HG03135 (cell line): ENCODE measurements at regions not wholly inside any gene's neighbourhood (a gene's known extent, or its start where the extent isn't known, plus 50 kb on each side); places are given as distances from the start of the nearest gene placed in this dataset.
"Not testable (repeated sequence)": the region's sequence is repeated elsewhere in the genome, so short reads cannot be mapped to it uniquely, and the experiment has no call there.

Experiments
- ATAC-seq: cut with Tn5 transposase; IDR thresholded peaks from one replicate; pipeline ENCODE4 v1.9.1; 2021; ENCODE audit warnings: mild to moderate bottlenecking, moderate library complexity; ENCODE audit not compliant: unreplicated experiment

GRCh38 chr5:91285062-91285461 is 98.1 kb downstream of the ARRDC3 start:
- not testable (repeated sequence) for ATAC-seq

GRCh38 chr5:91283899-91284298 is 99.2 kb downstream of the ARRDC3 start:
- no peak for ATAC-seq

- no peak for ATAC-seq
Observed at GRCh38 chr5:91283326-91283725, 99.8 kb downstream of the ARRDC3 start.

- ATAC-seq: no peak
Observed at GRCh38 chr5:91282210-91282609, 100.9 kb downstream of the ARRDC3 start.

GRCh38 chr5:91281401-91281800 is 101.7 kb downstream of the ARRDC3 start:
- no peak for ATAC-seq

GRCh38 chr5:91280362-91281269 is 102.5 kb downstream of the ARRDC3 start:
- peak; percentile 93 for ATAC-seq

- no peak for ATAC-seq
Observed at GRCh38 chr5:91277840-91278239, 105.3 kb downstream of the ARRDC3 start.

- no peak for ATAC-seq
Observed at GRCh38 chr5:91277093-91277626, 106.0 kb downstream of the ARRDC3 start.

- peak; percentile 94 for ATAC-seq
Observed at GRCh38 chr5:91272858-91273257, 110.3 kb downstream of the ARRDC3 start.

- peak; percentile 61 for ATAC-seq
Observed at GRCh38 chr5:91271999-91272398, 111.1 kb downstream of the ARRDC3 start.

GRCh38 chr5:91269198-91269597 is 113.9 kb downstream of the ARRDC3 start:
- no peak for ATAC-seq

GRCh38 chr5:91266184-91266705 is 116.9 kb downstream of the ARRDC3 start:
- ATAC-seq: peak; percentile 82

GRCh38 chr5:91264311-91265051 is 118.6 kb downstream of the ARRDC3 start:
- no peak for ATAC-seq

GRCh38 chr5:91263898-91264297 is 119.2 kb downstream of the ARRDC3 start:
- no peak for ATAC-seq

- ATAC-seq: no peak
Observed at GRCh38 chr5:91257301-91257700, 125.8 kb downstream of the ARRDC3 start.

- no peak for ATAC-seq
Observed at GRCh38 chr5:91256142-91256524, 127.0 kb downstream of the ARRDC3 start.

GRCh38 chr5:91255396-91256141 is 127.5 kb downstream of the ARRDC3 start:
- ATAC-seq: no peak

GRCh38 chr5:91252916-91253315 is 130.2 kb downstream of the ARRDC3 start:
- ATAC-seq: no peak

GRCh38 chr5:91245871-91246270 is 137.2 kb downstream of the ARRDC3 start:
- ATAC-seq: no peak

- ATAC-seq: no peak
Observed at GRCh38 chr5:91245074-91245452, 138.1 kb downstream of the ARRDC3 start.
